Left kidney (tissue), 1 donor: ENCODE measurements at regions not wholly inside any gene's neighbourhood (a gene's known extent, or its start where the extent isn't known, plus 50 kb on each side); places are given as distances from the start of the nearest gene placed in this dataset.
"Not testable (repeated sequence)": the region's sequence is repeated elsewhere in the genome, so short reads cannot be mapped to it uniquely, and the experiment has no call there.

Experiments
- DNase-seq: peaks from one replicate; pipeline ENCODE4 v3.0.0-alpha.2; 2013

DNA sequence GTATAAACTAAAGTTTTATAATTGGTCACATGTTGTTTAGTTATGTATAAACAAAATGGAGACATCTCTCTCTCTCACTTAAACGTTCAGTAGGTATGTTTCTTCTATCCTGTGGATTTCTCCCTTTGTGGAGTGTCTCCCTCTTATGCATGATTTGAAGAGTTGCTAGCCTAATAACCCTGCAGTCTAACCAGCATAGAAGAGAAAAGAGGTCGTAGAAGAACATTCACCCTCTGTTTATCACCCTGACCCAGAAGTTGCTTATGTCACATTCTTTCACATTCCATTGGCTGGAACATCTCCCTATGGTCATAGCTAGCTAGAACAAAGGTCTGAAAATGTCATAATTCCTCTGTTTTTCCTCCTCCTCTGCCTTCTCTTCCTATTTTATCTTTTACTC is 176.8 kb upstream of the PCDH20 start:
- no peak for DNase-seq

DNA sequence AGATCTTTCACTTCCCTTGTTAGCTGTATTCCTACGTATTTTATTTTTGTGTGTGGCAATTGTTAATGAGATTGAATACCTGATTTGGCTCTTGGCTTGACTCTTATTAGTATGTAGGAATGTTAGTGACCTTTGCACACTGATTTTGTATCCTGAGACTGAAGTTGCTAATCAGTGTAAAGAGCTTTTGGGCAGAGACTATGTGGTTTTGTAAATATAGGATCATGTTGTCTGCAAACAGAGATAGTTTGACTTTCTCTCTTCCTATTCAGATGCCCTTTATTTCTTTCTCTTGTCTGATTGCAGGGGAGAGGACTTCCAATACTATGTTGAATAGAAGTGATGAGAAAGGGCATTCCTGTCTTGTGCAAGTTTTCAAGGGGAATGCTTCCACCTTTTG is 160.3 kb upstream of the PCDH20 start:
- no peak for DNase-seq

DNA sequence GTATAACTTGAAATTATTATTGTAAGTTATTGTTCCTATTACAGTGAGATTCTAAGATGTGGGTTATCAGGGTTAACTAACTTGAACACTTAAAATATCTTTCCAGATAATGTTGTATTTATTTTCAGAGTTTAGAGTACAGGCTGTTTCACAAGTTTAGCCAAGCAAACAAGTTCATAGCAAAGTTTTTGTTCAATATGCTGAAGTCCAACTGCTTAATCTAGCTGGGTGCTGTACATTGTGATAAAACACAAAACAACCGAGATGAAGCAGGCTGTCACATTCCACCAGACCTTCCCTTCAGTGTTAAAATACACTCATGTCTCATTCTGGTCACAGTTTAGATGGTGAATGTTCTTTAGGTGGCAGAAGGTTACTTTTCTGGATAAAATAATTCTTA is 148.0 kb upstream of the PCDH20 start:
- DNase-seq, result no peak

DNA sequence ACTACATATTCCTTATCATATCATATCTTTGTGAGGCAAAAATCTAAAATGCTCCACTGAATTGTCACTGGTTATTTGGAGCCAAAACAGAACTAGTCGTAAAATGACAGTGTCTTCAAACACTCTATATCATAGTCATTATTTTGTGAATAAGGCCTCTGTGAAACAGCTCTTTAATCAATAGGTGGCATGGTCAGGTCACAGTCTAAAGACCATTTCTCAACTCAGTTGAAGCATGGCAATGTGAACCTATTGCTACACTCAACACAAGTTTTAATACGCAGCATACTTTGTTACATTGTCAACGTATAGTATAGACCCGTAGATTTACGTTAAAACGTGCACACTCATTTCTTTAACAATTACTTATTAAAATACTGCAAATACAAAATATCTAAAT is 131.3 kb upstream of the PCDH20 start:
- no peak for DNase-seq

DNA sequence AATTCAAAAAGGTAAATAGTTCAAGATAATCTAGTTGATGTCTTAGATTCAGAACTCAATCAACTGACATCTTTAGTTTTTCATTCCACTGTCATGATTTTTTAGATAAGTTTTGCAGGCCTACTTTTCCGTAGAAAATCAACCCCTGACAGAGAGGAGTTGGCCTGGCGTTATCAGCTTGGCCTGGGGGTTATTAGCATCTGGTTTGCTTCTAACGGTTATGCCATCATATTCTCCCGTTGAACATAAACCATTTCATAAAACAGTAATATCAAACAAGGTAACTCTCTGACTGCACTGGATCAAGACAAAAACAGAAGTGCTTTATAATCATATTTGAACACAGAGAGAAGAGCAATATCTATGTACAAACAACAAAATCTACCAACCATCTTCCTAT is 130.8 kb upstream of the PCDH20 start:
- no peak for DNase-seq

DNA sequence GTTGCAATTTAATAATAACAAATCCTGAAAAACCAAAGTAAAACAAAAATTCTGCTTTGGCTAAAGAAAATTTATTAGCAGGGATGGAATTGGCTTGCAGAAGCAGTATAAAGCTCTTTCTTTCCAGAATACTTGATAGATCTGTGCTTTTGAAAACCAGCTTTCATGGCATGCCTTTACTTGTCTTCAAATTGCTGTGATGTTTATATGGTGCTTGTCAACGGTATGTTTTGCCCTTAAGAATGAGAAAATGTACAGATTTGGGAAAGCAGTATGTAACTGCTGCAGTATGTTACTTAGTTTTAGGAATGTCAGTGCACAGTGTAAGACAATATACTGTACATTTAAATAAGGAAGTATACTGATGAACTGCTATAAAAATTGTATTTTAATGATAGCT is 120.8 kb upstream of the PCDH20 start:
- DNase-seq, result no peak

DNA sequence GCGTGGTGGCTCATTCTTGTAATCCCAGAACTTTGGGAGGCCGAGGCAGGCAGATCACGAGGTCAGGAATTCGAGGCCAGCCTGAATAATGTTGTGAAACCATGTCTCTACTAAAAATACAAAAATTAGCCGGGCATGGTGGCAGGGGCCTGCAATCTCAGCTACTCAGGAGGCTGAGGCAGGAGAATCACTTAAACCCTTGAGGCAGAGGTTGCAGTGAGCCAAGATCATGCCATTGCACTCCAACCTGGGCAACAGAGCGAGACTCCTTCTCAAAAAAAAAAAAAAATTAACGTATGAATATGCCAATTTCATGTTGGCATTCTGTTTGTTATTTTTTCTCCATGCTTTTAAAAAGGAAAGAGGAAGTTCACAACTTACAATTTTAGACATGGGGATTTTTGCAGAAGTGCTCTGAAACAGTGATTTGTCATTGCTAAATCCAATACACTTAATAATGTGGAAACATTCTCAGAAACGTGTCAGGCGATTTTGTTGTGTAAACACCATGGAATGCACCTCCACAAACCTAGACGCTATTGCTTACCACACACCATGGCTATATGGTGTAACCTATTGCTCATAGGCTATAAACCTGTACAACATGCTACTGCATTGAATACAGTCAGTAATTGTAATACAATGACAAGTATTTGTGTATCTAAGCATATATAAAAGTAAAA is 115.9 kb upstream of the PCDH20 start:
- no peak for DNase-seq

DNA sequence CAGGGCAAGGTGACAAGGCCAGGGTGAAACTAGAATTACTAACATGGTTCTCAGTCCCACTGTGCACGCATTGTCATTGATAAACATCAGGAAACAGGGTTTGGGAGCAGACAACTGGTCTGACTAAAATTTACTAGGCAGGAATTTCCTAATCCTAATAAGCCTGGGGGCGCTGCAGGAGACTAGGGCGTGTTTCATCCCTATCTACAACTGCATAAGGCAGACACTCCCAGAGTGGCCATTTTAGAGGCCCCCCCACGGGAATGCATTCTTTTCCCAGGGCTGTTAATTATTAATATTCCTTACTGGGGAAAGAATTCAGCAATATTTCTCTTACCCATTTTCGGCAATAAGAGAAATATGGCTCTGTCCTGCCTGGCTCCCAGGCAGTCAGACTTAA is 103.6 kb upstream of the PCDH20 start:
- not testable (repeated sequence) for DNase-seq

DNA sequence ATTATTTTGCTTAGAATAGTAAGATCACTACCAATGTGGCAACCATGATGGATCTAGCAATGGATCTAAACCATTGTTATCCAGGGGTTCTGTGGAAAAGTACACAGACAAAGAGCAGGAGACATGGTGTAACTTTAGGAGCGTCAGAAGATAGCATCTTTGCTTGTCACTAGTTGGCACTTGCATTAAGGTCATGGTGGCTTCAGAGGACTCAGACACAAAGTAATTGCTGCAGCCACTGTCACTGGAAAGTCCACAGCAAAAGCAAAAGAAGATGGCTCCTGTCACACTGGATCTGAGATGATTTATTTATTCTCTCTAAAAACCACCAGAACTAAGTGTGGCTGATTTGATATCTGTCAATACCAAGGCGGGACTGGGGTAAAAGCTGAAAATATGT is 93.3 kb upstream of the PCDH20 start:
- DNase-seq, result no peak

DNA sequence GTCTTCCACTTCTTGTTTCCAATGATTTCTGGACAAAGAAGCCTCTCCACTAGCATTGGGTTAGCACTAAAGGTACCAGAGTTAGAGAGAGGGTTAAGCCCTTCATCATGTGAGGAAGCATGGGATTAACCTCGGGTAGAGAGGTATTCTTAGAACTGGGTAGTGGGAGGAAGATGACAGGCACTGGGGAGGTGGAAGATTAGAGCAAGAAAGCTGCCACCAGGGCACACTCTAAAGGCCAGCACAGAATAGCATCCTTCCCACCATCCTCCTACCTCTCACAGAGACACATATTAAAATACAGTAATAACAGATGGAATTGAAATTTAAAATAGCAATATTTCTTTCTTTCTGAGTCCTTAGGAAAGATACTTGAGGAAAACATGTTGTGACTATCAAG is 84.5 kb upstream of the PCDH20 start:
- DNase-seq, result no peak

DNA sequence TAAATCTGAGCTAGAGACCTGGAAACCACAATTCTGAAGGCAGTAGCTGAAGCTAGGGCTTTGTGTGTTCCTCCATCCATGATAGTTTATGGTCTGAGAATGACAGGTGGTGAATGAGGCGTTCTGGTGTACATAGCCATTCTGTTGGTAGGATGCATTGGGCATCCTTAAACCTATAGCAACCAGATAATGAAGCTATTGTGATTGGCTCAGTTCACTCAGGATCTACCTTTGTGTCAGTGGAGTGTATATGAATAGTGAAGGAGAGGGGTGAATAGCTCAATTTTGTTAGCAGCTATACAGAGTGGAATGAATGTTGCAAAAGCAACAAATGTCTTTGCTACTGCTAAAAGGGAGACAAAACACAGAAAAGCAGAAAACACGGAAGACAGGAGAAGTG is 80.0 kb upstream of the PCDH20 start:
- no peak for DNase-seq

DNA sequence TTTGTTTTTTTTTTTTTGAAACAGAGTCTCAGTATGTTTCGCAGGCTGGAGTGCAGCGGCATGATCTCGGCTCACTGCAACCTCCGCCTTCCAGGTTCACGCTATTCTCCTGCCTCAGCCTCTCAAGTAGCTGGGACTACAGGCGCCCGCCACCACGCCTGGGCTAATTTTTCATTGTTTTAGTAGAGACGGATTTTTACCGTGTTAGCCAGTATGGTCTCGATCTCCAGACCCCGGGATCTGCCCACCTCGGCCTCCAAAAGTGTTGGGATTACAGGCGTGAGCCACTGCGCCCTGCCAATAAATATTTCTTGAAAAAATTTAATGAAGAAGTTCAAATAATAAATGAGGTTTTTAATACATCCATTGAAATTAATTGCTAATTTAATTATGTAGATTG is 77.9 kb upstream of the PCDH20 start:
- not testable (repeated sequence) for DNase-seq

DNA sequence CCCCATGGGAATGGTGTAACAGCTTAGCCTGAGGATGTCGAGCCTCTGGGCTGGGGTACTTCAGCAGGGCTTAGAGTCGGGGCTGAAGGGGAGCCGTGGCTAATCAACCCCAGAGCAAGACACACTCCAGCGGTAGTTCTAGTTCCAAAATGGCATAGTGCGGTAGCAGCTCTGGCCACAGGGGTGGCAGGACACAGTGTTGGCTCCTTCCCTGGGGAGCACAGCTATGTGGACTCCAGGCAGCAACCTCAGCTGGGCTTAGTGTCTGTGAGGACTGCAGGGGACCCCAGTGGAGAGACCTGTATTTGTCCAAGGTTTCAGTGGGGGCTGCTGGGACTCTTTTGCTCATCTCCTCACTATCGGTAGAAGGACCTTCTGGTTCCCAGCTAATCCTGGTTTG is 70.8 kb upstream of the PCDH20 start:
- no peak for DNase-seq

DNA sequence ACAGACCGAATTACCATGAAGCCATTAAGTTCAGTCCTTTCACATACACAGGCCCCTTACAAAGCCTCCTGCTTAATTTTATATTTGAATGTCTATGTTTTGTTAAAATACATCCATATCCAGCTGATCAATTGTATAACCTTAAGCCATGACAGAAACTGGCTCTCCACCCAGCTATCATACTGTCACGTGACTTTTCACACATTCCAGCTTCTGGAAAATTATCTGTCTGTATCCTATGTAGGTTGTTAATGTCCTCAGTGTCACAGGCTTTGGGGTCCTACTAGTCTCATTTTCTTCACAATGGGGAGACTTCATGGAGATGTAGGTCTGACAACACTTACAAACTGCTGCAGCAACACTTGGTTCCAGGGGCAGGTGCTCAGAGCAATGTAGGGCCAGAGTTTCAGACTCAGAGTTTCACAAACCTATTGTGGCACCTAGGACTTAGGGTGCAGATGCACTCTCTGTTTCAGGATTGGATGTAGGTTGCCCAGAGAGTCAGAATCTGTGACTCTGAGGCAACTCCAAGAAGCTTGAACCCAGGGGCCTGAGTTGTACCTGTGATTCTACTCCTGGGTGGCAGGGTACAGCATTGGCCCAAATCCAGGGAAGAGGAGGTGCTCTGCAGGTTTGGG is 69.6 kb upstream of the PCDH20 start:
- no peak for DNase-seq

DNA sequence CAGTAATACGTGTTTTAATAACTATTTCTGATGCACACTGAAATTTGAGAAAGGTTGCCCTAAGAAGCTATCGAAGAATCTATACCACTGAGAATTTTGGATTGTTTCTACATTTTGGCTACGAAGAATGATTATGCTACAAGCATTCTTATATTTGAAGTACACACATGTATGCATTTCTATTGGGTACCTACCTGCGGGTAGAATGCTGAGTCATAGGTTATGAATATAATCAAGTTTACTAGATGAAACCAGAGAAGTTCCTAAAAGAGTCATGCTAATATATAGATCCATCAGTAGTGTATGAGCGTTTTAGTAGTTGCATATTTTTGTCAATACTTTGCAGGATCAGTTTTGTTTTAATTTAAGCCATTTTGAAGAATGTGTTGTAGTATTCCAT is 62.0 kb upstream of the PCDH20 start:
- no peak for DNase-seq

DNA sequence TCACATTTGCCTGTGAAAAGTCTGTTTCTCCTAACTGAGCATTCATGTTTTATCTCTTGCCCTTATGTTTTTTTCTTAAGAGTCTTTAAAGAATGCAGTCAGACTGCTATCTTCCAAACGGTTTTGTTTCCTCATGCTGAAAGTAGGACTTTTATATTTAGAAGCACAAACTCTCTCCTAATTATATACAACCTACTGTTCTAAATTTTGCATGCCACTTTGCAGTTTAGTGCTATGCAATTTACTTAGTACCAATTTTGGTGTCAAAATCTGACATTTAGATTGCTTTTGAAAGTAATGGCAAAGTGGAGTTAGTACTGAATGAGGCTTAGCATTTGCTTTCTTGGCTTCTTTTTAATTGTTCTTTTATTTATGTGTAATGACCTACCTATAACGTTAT is 55.1 kb upstream of the PCDH20 start:
- no peak for DNase-seq

DNA sequence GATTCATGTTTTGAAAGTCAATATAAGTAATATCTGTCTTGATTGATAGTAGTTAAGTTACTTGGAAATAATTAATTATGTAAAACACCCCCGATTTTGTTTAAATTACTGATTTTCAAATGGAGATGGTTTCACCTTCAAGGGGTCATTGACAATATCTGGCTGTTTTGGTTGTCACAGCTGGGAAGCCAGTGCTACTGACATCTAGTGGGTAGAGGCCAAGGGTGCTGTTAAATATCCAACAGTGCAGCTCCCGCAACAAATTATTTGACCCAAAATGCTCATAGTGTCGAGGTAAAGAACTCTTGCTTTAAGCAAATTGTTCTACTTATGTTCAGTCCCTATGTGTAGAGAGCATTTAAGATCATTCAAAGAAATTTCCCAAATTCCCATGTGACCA is 50.6 kb upstream of the PCDH20 start:
- no peak for DNase-seq
